ENCODE measurements at regions not wholly inside any gene's neighbourhood (a gene's known extent, or its start where the extent isn't known, plus 50 kb on each side); places are given as distances from the start of the nearest gene placed in this dataset.

DNA sequence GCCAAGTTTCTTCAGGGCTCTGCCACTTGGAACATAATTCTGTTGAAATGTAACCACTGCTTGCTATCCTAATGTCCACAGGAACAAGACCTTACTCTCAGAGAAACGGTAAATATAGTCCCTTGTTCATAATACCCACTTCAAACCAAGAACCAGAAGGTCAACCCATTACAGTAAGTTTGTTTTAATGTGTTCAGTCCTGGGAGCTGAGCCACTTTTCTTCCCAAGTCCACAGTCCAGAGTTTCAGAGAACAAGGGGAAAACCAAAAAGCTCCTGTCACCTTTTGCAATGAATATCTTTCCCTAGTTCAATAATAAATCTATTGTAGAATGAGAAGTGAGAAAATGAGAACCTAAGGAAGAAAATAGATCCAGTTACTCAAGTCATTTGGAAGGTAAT lies 431.9 kb upstream of the MANEA start:
- DNase-seq = no peak
- no peak for ATAC-seq
- Histone ChIP-seq H3K4me1 (no peaks in the 10 kb centered on the region), H3K9me3 (no peaks in the 10 kb centered on the region), H3K4me3 (no peak overlapping the region), H3K27me3 (no peaks in the 10 kb centered on the region), H3K27ac (no peak overlapping the region), H3K36me3 (no peaks in the 10 kb centered on the region)
- no peak for TF ChIP-seq CTCF (IDR thresholded peaks at IDR 0.05)
- intact Hi-C loops (cut with DNase I) = no loop called here

DNA sequence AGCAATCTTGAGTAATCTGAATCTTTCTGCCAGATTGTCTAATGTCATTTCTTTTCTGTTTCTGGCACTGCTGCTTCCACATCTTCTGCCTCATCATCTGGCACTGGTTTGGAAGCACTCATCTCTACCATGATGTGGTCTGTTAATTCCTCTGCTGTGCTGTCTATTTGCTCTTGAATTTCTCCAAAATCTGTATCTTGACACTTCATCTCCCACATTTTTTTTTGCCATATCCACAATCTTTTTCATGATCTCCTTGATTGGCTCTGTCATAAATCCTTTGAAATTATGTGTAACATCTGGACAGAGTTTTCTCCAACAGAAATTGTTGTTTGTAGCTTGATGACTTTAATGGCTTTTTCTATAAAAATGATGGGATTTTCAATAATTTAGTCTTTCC lies 417.8 kb upstream of the MANEA start:
- no peak overlapping the region for H3K27ac ChIP-seq
- no peaks in the 10 kb centered on the region for H3K4me1 ChIP-seq
- no peaks in the 10 kb centered on the region for H3K36me3 ChIP-seq
- intact Hi-C loops (cut with DNase I) = no loop called here
- DNase-seq (no peak), ATAC-seq (no peak)
- TF ChIP-seq CTCF (IDR thresholded peaks at IDR 0.05) = no peak
- H3K9me3 ChIP-seq = no peaks in the 10 kb centered on the region
- H3K4me3 ChIP-seq = no peak overlapping the region
- no peaks in the 10 kb centered on the region for H3K27me3 ChIP-seq

DNA sequence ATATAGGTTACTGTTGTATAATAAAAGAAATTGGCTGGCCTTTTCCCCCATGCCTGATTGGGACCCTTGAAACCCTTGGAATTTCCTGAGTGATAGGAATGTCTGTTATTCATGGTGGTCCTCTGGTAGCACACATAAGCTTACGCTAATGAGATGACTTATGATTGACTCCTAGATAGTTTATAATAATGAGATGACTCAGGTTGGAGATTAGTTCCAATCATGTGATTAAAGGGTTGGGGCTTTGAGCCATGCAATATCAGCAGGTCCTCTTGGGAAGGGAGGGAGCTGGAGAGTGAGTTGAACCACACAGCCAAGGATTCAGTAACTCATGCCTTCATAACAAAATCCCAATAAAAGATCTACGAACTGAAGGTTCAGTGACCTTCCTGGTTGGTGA lies 407.6 kb upstream of the MANEA start:
- no peak for TF ChIP-seq CTCF (IDR thresholded peaks at IDR 0.05)
- no peak for ATAC-seq
- no peak for DNase-seq
- no peak overlapping the region for H3K4me3 ChIP-seq
- intact Hi-C loops (cut with DNase I) = no loop called here
- H3K9me3 ChIP-seq = no peaks in the 10 kb centered on the region
- H3K27ac ChIP-seq = no peak overlapping the region
- H3K4me1 ChIP-seq = no peaks in the 10 kb centered on the region
- H3K36me3 ChIP-seq = no peaks in the 10 kb centered on the region
- no peaks in the 10 kb centered on the region for H3K27me3 ChIP-seq

DNA sequence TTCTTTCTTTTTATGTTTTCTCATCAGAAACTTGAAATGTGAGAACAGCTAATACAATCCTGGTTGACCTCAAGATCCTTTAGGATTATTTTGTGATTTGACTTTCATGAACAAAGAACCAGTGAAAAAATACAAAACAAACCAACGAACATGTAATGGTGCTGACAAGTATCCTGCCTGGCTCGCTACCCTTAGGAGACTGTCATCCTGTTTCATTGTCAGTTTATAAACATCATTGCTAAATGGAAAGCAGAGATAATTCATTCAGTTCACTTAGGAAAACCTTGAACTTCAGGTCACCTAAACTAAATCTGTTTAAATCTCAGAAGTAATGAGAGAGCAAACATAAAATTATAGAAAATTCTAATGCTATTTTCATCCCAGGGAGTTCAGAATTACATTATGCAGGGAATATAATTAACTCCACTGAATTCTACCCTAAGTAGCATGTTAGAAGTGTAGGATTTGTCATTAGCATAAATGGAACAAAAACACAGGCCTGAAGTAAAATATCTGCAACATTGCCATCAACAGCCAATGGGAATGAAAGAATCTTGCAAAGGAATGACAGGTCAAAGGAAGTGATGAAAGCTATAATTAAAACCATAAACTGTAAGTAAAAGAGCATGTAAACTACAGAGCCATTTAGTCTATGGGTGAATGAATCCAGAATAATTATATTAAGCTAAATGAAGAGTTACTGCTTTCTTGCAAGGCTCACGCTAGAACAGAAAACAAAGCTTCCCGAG lies 401.2 kb upstream of the MANEA start:
- H3K4me1 ChIP-seq = no peaks in the 10 kb centered on the region
- H3K9me3 ChIP-seq = no peaks in the 10 kb centered on the region
- H3K27ac ChIP-seq = no peak overlapping the region
- ATAC-seq (no peak), DNase-seq (no peak)
- TF ChIP-seq CTCF (IDR thresholded peaks at IDR 0.05) = no peak
- no peaks in the 10 kb centered on the region for H3K36me3 ChIP-seq
- no peak overlapping the region for H3K4me3 ChIP-seq
- intact Hi-C loops (cut with DNase I) = no loop called here
- no peaks in the 10 kb centered on the region for H3K27me3 ChIP-seq

DNA sequence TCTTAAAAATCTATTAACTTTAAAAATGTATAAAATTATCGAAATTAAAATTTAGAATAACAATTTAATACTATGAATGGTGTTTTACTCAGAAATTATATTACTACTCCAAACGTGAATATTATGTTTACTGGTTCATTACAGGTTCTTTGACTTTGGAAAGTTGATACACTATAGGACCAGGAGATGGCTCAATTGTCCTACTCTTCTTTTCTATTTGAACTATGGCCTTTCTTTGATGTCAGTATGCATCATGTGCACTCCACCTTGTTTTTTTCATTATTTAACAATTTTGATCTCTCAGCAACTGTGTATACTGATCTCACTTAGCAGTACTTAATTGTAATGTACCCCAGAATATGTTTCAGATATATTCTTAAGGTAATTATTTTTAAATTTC lies 391.5 kb upstream of the MANEA start:
- H3K36me3 ChIP-seq = no peaks in the 10 kb centered on the region
- H3K4me1 ChIP-seq = no peaks in the 10 kb centered on the region
- H3K4me3 ChIP-seq = no peak overlapping the region
- intact Hi-C loops (cut with DNase I) = no loop called here
- TF ChIP-seq CTCF (IDR thresholded peaks at IDR 0.05) = no peak
- H3K9me3 ChIP-seq = no peaks in the 10 kb centered on the region
- no peaks in the 10 kb centered on the region for H3K27me3 ChIP-seq
- no peak overlapping the region for H3K27ac ChIP-seq
- ATAC-seq (no peak), DNase-seq (no peak)
